ENCODE measurements at regions not wholly inside any gene's neighbourhood (a gene's known extent, or its start where the extent isn't known, plus 50 kb on each side); places are given as distances from the start of the nearest gene placed in this dataset.

GRCh38 chr12:66822961-66823360 is 144.1 kb upstream of the GRIP1 start (continued):
- TF ChIP-seq ARID4B (CRISPR knock-in tag; IDR thresholded peaks at IDR 0.05; ENCODE audit: borderline replicate concordance) (no peak), USF2 (CRISPR knock-in tag; IDR thresholded peaks at IDR 0.05) (no peak), TEAD4 (CRISPR knock-in tag; IDR thresholded peaks at IDR 0.05) (no peak), FOXP4 (CRISPR knock-in tag; IDR thresholded peaks at IDR 0.05) (no peak), ZNF416 (CRISPR knock-in tag; IDR thresholded peaks at IDR 0.05) (no peak), ESRRA (CRISPR knock-in tag; IDR thresholded peaks at IDR 0.05; ENCODE audit: borderline replicate concordance) (no peak), TEAD1 (CRISPR knock-in tag; IDR thresholded peaks at IDR 0.05) (no peak), ZNF317 (CRISPR knock-in tag; IDR thresholded peaks at IDR 0.05; ENCODE audit: borderline replicate concordance, low read depth) (no peak), FOXP1 (CRISPR knock-in tag; IDR thresholded peaks at IDR 0.05; ENCODE audit: borderline replicate concordance) (no peak), ATF3 (CRISPR knock-in tag; conservative IDR thresholded peaks at IDR 0.05) (no peak), ZBTB21 (CRISPR knock-in tag; IDR thresholded peaks at IDR 0.05; ENCODE audit: borderline replicate concordance) (no peak), ELF4 (CRISPR knock-in tag; IDR thresholded peaks at IDR 0.05; ENCODE audit: low read depth) (no peak)

- Mint-ChIP-seq H3K4me1 (peaks cover 3% of the 10 kb centered on the region), H3K4me3 (no peak overlapping the region), H3K36me3 (no peaks in the 10 kb centered on the region), H3K9me3 (peaks cover 8% of the 10 kb centered on the region; the same call in 1 of the 2 replicates), H3K27me3 (ENCODE audit: low read depth) (peaks cover 3% of the 10 kb centered on the region; the same call in 1 of the 2 replicates), H3K27ac (no peak overlapping the region)
- ATAC-seq (no peak), DNase-seq (ENCODE audit: low spot score) (no peak)
- ChIA-PET CTCF (no interaction called here), POLR2A (no interaction called here)
- no peak for TF ChIP-seq MYBL2 (CRISPR knock-in tag; IDR thresholded peaks at IDR 0.05)
- no peak for TF ChIP-seq ESRRA (CRISPR knock-in tag; IDR thresholded peaks at IDR 0.05; ENCODE audit: borderline replicate concordance)
- TF ChIP-seq TCF7 (CRISPR knock-in tag; IDR thresholded peaks at IDR 0.05; ENCODE audit: low read depth): no peak
- no peak for TF ChIP-seq ATF6 (CRISPR knock-in tag; IDR thresholded peaks at IDR 0.05)
- TF ChIP-seq HMGXB4 (CRISPR knock-in tag; IDR thresholded peaks at IDR 0.05): no peak
- no peak for TF ChIP-seq ZNF317 (CRISPR knock-in tag; IDR thresholded peaks at IDR 0.05; ENCODE audit: borderline replicate concordance, low read depth)
- no peak for TF ChIP-seq E2F4 (CRISPR knock-in tag; IDR thresholded peaks at IDR 0.05; ENCODE audit: borderline replicate concordance, low read depth)
- no peak for TF ChIP-seq SP1 (CRISPR knock-in tag; conservative IDR thresholded peaks at IDR 0.05)
- TF ChIP-seq FOXP1 (CRISPR knock-in tag; IDR thresholded peaks at IDR 0.05; ENCODE audit: borderline replicate concordance): no peak
- TF ChIP-seq NR2C2 (CRISPR knock-in tag; IDR thresholded peaks at IDR 0.05): no peak
- no peak for TF ChIP-seq PREB (CRISPR knock-in tag; IDR thresholded peaks at IDR 0.05; ENCODE audit: borderline replicate concordance)
- TF ChIP-seq RELA (CRISPR knock-in tag; IDR thresholded peaks at IDR 0.05; ENCODE audit: borderline replicate concordance): no peak
These were observed 145.1 kb upstream of the GRIP1 start for GRCh38 chr12:66823857-66824570.
